ENCODE measurements at regions not wholly inside any gene's neighbourhood (a gene's known extent, or its start where the extent isn't known, plus 50 kb on each side); places are given as distances from the start of the nearest gene placed in this dataset.

- no peaks in the 10 kb centered on the region for H3K27me3 ChIP-seq
- no peak for DNase-seq
- H3K27ac ChIP-seq = no peak overlapping the region
- no peak overlapping the region for H3K4me3 ChIP-seq
- H3K9me3 ChIP-seq = no peaks in the 10 kb centered on the region
- no peaks in the 10 kb centered on the region for H3K4me1 ChIP-seq
- intact Hi-C loops (cut with DNase I; ENCODE audit: low total_unique reads) = no loop called here
- no peaks in the 10 kb centered on the region for H3K36me3 ChIP-seq
- no peak for TF ChIP-seq CTCF (IDR thresholded peaks at IDR 0.05)
These were observed 75.4 kb upstream of the LRATD1 start for GRCh38 chr2:14557111-14557510.

- Histone ChIP-seq H3K9me3 (no peaks in the 10 kb centered on the region), H3K27ac (no peak overlapping the region), H3K4me3 (no peak overlapping the region), H3K27me3 (no peaks in the 10 kb centered on the region), H3K4me1 (no peaks in the 10 kb centered on the region), H3K36me3 (no peaks in the 10 kb centered on the region)
- intact Hi-C loops (cut with DNase I; ENCODE audit: low total_unique reads) = no loop called here
- DNase-seq = no peak
- TF ChIP-seq CTCF (IDR thresholded peaks at IDR 0.05) = no peak
These were observed 74.6 kb upstream of the LRATD1 start for GRCh38 chr2:14557916-14558315.

- Histone ChIP-seq H3K9me3 (no peaks in the 10 kb centered on the region), H3K4me1 (no peaks in the 10 kb centered on the region), H3K27me3 (no peaks in the 10 kb centered on the region), H3K27ac (no peak overlapping the region), H3K4me3 (no peak overlapping the region), H3K36me3 (no peaks in the 10 kb centered on the region)
- intact Hi-C loops (cut with DNase I; ENCODE audit: low total_unique reads) = no loop called here
- no peak for TF ChIP-seq CTCF (IDR thresholded peaks at IDR 0.05)
- DNase-seq = no peak
These were observed 74.1 kb upstream of the LRATD1 start for GRCh38 chr2:14558335-14558919.

GRCh38 chr2:14560716-14561115, 71.8 kb upstream of the LRATD1 start:
- H3K27ac ChIP-seq = no peak overlapping the region
- intact Hi-C loops (cut with DNase I; ENCODE audit: low total_unique reads) = no loop called here
- H3K27me3 ChIP-seq = no peaks in the 10 kb centered on the region
- H3K9me3 ChIP-seq = no peaks in the 10 kb centered on the region
- H3K36me3 ChIP-seq = no peaks in the 10 kb centered on the region
- no peak for TF ChIP-seq CTCF (IDR thresholded peaks at IDR 0.05)
- H3K4me3 ChIP-seq = no peak overlapping the region
- H3K4me1 ChIP-seq = no peaks in the 10 kb centered on the region
- DNase-seq = no peak

GRCh38 chr2:14563324-14563723, 69.2 kb upstream of the LRATD1 start:
- intact Hi-C loops (cut with DNase I; ENCODE audit: low total_unique reads) = no loop called here
- Histone ChIP-seq H3K4me1 (no peaks in the 10 kb centered on the region), H3K4me3 (no peak overlapping the region), H3K36me3 (no peaks in the 10 kb centered on the region), H3K27me3 (no peaks in the 10 kb centered on the region), H3K9me3 (no peaks in the 10 kb centered on the region), H3K27ac (no peak overlapping the region)
- DNase-seq = no peak
- TF ChIP-seq CTCF (IDR thresholded peaks at IDR 0.05) = no peak

- DNase-seq = no peak
- H3K27ac ChIP-seq = no peak overlapping the region
- no peak for TF ChIP-seq CTCF (IDR thresholded peaks at IDR 0.05)
- H3K4me1 ChIP-seq = no peaks in the 10 kb centered on the region
- H3K36me3 ChIP-seq = no peaks in the 10 kb centered on the region
- no peaks in the 10 kb centered on the region for H3K9me3 ChIP-seq
- no peak overlapping the region for H3K4me3 ChIP-seq
- no peaks in the 10 kb centered on the region for H3K27me3 ChIP-seq
- intact Hi-C loops (cut with DNase I; ENCODE audit: low total_unique reads) = no loop called here
These were observed 66.9 kb upstream of the LRATD1 start for GRCh38 chr2:14565666-14566065.

All from tibial artery (tissue), 4 donors.